HG03135 (cell line): ENCODE measurements at regions not wholly inside any gene's neighbourhood (a gene's known extent, or its start where the extent isn't known, plus 50 kb on each side); places are given as distances from the start of the nearest gene placed in this dataset.

Source experiments
- ATAC-seq: cut with Tn5 transposase; IDR thresholded peaks from one replicate; pipeline ENCODE4 v1.9.1; 2021; ENCODE audit warnings: mild to moderate bottlenecking, moderate library complexity; ENCODE audit not compliant: unreplicated experiment

DNA sequence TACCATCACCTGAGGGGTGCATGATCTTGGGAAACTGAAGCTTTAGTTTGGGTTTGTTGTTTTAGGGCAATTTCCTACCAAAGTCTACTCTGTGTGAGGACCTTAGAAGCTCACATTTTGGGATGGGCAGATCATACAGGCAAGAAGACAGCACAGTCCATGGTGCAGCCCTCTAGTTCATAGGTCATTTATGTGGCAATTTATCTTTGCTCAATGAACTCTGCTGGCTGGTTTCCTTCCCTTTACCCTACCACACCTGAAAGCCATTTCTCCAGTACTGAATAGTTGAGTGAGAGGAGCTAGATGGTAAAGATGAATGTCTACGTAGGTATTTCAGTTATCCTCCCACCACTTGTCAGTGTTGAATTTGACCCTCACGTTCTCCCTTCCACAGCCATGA, 87.5 kb upstream of the KLF12 start:
- ATAC-seq, result no peak

DNA sequence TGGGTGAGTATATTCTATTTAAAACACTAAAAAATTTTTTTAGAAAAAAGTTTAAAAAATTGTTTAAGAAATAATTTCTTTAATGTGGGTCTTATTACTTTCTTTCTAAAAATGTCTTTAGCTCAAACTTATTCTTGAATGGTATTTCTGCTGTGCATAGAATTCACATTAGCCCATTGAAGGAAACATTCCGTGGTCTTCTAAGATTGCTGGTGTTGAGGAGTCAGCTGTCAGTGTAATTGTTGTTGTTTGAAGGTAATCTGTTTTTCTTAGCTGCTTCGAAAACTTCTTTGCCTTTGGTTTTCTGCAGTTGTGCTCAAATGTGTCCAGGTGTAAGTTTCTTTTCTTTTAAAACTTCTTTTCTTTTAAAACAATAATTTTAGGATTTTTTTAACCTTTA, 85.4 kb upstream of the KLF12 start:
- ATAC-seq, result no peak

DNA sequence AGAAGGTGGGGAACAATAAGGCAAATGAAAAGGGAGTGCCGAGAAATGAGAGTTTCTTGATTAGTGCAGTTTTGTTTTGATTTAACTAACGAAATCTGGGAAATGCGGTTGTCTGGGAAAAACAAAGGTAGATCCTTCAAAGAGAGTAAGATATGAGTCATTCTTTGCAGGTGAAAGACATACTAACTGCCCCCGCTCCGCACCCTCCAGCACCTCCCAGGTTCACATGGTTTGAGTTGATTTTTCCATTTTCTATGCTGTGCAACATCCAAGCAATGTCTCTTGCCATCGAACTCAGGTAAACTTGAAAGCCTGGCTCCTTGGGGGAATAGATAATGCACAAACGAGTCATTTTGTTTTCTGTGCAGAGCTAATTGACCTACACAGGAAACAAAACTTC, 84.1 kb upstream of the KLF12 start:
- no peak for ATAC-seq

DNA sequence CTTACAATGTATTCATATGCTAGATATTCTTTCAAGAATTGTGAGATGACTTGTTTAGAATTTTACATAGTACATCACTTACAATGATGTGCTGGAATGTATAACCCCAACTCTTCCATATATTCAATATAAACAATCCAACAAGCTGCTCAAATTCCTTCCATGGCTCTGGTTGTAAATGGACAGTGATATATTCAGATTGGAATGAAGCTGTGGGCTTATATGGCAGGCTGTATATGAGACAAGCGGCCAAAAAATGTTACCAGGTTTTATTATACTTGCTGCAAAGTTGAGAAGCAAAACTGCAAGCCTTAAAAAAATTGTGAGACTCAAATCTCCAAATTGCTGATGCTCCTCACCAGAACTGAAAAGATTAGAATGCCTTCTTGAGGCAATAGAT, 83.6 kb upstream of the KLF12 start:
- ATAC-seq, result no peak

DNA sequence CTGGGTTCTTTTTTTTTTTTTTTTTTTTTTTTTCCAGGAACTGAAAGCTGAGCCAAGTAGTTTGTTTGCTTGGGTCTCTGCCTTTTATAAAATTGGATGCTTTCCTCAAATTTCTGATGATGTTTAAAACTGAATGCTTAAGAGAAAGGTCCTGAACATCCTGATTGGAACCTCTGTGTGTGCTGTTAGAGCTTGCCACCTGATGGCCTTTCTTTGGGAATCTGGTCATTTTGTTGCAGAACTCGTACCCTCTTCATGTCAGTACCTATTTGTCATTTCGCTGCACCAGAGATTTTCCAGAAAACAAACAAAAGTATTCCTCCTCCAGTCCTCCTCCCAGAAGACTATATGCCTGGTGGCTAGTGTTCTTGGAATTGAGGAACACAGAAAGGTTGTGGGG, 81.2 kb upstream of the KLF12 start:
- ATAC-seq, result no peak

DNA sequence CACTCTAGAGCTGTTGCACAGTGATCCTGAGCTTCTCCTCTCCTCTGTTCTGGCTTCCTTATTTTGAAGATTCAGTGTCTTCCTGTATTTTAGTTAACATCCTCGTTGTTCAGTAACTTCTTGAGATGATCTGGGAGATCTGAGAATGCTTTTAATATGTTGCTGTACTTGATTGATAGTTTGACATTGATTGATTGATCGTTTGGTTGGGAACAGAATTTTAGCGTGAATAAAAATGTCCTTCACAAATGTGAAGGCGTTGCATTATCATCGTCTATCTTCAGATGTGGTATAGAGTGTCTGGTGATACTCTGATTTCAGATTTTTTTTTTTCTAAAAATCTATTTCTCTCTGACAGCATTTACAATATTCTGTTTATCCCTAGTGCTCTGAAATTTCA, 80.1 kb upstream of the KLF12 start:
- ATAC-seq, result no peak

DNA sequence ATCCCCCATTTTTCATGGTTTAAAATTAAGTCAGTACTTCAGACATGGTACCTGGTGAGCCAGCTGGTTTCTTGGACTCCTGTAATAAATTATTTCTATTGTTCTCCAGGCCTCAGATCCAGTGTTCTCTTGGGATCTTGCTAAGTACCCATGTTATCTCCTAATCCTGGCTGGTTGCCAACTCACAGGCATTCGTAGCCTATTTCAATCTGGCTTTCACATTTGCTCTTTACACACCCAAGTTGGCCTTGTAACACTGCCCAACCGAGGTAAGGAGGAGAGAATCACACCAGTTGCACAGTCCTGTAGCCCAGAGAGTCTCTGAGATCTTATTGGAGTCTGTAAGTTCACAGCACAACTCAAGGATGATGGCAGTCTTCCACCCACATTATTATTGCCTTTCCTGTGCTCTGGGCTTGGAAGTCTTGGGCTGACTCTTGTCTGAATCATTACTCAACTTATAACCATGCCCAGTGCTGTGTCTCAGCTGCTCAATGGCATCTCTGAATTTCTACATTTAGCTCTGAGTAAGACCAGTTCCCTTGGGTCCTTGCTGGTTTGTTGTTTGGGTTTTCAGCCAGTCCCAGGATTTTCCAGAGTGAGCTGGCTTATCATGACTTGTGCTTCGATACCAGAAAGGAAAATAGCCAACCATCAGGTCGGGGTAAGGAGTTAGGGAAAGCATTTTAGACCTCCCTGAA, 76.6 kb upstream of the KLF12 start:
- no peak for ATAC-seq

DNA sequence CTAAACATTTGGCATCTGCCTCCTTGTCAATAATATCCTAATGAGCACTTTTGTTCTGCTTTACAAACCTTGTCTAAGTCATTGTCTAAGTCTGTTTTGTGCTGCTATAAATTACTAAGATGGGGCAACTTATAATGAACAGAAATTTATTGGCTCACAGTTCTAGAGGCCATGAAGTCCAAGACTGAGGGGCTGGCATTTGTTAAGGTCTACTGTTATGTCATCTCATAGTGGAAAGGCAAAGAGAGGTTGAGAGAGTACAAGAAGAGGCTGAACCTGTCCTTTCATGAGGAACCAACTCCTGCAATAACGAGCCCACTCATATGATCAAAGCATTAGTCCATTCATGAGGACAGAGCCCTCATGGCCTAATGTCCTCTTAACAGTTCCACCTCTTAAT, 72.7 kb upstream of the KLF12 start:
- no peak for ATAC-seq

DNA sequence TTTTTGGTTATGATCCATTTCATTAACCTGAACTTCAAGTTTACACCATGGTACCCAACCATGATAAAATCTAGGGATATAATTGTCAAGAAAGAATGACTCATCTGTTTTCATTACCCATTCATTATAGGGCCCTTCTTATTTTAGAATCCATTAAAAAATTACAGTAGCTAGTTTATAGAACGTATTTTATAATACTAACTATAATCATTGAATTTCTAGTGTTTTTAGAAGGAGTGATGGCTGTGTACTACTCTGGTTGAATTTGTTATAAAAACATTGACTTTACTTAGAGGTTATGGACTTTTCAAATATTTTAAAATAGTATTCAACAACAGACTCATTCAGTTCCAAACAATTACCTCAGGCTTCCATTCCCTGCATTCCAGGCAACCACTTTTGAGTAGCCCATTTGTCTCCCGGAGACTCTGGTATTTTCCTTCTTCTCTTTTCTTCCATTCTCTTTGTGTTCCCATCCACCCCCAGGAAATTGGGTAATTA, 71.9 kb upstream of the KLF12 start:
- ATAC-seq, result no peak

DNA sequence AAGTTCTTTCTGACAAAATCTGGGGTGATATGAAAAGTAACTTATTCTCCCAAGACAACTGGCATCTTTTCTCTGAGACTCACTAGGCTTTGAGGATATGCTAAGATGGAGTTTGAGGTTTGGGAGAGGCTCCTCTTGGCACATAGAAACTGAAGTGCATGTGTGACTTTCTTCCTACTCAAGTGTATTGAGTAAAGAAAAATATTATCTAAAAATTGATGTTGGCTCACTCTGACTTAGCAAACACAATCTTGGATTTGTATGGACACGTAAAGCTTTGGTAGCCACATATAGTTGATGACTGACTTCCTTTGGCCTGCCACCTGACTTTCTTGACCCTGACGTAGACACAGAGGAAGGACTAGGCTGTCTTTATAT, 71.1 kb upstream of the KLF12 start:
- ATAC-seq, result no peak

DNA sequence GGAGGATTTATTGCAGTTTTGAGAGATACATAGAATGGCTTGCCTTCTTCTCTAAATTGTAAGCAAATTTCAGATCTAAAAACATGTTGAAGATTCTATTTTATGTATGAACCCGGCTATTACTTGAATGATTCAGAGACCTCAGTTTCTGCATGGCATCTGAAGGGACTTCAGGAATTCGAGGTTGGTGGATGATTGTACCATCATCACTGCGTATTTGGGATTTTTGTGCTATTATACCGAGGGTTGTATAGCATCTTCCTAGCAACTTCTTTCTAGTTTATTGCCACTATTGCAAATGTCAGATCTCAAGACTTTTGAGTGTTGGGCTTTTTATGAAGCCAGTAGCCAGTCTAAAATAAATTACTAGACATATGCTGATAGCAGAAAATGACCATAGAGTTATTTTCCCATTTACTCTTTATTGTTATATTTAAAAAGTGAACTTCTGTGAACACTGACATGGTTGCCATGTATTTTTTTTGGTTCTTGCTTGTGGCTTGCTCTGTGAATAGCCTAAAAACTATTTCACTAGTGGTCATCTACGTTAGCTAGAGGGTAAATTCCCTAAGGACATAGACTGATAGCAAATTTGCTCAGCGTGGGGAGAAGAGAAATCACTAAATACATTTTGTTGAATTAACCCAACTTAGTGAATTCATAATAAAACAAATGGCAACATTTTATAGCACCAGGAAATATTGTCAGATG, 70.6 kb upstream of the KLF12 start:
- ATAC-seq, result no peak

DNA sequence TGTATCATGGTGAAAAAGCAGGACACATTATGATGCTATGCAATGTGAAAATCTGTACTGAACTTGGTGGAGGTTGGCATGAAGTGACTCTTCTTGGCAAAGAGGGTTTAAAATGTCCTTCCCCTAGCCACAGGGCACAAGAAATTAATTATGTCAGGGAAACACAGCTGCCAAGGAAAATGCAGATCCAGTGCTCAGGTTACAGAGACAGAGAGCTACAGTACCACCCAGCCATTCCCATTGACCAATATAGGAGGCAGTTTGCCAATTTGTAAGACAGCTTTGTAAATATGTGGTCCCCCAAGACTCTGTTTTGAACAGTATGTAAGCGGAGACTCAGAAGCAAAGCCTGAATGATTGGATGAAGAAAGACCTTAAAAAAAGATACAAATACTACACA, 69.4 kb upstream of the KLF12 start:
- no peak for ATAC-seq

DNA sequence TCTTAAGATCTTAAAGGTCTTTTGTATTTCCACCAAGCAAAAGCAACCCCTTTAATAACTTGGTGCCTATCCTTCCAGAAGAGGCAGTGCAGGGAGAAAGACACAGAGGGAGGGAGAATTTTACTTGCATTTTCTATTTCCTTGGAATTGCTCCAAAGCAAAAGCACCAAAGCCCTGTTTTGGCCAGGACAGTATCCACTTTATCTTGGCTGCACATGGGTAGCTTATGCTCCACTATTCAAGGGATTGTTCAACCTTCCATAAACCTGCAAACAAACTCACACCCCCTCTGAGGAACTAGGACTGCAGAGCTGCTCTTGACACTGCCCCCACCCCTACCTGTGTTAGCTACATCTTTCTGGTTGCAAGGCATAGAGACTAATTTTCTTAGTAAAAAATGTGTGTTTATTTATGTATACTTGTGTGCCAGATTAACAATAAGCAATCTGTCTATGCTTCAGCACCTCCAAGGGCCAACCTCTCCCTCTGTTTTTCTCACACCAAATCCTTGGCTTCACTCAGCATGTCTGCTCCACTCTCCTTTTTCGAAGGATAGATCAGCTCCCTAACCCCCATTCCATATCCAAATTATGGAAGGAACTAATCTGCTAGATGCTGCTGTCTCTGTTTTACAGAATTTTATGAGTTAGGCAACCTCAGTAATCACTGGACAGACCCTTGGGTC, 68.1 kb upstream of the KLF12 start:
- ATAC-seq, result no peak

DNA sequence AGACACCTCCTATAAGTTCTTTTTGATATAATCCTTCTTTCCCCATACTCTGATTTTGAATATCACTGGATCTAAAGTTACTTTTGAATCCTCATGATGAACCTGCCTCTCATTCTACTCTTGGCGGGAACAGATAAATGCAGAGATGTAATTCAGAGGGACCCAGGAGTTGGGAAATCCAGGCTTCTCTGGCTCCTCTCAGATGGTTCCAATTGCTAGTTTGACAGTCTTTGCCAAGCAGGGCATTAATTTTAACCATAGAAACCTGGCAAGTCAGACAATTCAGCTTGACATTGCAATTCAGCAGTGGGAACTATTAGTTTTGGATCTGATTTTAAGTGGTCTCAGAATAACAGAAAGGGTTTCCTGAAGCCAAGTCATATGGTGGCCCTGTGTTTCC, 67.3 kb upstream of the KLF12 start:
- no peak for ATAC-seq

DNA sequence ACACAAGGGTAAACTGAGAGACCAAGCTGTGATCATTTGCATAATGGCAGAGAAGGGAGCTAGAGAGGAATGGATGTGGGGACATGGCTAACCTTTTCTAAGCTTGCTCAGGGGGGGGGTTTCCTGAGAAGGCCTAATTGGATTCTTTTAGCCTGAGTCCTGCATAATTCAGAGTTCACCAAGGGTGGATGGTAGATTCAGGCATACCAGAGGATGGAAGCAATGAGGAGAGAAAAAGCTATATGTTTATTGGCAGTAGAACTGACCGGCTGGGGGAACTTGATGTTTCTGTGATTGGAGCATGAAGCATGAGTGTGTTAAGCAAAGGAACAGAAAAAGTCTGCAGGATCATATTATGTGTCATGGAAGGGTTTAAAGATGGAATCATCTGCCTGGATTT, 65.9 kb upstream of the KLF12 start:
- no peak for ATAC-seq

DNA sequence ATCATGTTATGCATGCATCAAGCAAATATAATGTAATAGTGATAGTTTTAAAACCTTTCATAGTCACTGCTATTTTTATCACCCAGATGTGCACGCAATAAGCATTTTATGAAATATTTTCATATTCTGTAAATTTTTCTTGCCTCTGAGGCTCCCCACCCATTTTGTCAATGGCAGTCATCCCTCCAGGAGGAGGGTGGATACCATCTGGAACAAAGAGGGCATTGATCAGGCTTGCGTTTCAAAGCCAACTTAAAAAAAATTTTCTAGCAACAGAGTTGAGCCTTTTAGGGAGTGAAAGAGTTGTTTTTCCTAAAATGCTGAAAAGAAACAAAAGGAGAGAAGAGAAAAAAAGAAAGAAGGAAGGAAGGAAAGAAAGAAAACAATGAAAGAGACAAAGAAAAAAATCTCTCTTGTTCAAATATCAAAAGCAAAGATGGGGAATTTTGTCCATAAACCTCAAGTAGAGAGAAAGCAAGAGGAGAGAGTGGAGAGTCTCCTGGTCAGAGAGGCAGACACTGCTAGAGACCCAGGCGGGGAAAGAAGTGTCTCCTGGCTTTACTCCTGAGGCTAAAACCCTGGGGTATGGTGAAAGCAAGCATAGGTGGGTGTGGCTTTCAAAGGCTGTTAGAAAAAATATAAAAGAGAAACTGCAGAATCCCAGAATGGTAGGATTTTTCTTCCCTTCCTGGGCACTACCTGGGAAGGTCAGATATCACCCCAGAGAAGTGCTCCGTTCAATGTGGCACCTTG, 63.6 kb upstream of the KLF12 start:
- no peak for ATAC-seq

DNA sequence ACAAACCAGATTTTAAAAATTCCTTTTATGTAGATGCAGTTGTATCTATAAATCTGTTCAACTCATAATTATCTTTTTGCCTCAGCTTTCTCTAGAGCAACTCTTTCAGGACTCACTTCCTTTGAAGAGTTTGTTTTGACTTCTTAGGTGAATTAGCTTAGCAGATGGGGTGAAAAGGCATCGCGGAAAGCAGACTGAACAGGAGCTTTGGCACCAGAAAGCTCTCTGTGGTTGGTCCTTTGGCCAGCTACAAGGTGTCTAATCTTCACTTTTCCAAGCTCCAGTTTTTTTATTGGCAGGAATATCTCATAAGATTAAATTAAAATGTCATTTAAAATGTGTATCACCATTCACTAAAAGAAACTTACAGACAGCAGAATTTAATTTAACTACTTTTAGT, 60.6 kb upstream of the KLF12 start:
- ATAC-seq, result no peak

DNA sequence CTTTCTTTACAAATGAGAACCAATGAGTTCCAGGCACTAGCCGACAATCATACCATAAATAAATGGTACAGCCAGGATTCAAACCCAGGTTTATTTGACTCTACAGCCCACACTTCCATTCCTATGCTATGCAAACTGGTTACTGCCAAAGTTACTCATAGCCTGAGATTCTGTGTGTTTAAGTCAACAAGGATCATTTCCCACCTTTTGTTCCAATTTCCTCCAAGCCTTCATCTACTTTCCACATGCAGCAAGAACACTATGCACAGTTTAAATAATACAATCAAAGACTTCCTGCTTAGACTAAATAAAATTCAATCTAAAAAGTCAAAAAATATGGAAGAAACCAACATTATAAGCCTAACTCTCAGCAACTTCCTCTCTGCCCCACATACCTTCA, 59.2 kb upstream of the KLF12 start:
- ATAC-seq, result no peak

DNA sequence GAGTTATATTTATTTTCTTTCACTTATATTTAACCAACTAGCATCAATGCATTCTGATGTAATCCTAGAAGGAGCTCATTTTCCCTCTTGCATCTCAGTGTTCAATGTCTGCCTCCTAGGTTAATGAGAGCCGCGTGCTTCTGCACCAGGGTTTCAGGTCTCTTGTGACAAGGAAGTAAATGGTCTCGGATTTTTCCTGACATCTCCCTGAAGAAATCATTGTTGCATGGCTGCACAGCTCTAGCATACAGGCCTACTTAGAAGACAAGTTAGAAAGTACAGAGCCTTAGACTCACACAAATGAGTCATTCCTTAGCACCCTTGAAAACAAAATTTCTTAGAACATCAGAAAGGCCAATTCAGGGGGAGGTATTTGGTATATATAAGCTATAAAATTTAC, 57.2 kb upstream of the KLF12 start:
- no peak for ATAC-seq

DNA sequence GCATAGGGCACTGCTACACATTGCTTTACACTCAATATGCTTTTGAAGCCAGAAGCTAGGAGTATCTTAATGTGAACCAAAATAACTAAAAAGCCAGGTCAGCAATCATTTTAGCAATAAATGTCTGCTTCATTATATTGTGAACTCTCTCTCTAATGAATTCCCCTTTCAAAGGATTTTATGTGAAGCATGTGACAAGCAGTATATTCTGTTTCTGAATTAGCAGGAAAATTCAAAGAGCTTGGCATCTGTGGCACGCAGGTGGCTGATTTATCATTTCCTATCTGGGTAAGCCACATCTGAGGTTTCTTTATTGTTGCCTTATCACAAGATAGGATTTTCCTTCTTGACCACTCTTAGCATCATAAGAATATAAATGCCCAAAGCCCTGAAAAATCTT, 56.8 kb upstream of the KLF12 start:
- no peak for ATAC-seq

DNA sequence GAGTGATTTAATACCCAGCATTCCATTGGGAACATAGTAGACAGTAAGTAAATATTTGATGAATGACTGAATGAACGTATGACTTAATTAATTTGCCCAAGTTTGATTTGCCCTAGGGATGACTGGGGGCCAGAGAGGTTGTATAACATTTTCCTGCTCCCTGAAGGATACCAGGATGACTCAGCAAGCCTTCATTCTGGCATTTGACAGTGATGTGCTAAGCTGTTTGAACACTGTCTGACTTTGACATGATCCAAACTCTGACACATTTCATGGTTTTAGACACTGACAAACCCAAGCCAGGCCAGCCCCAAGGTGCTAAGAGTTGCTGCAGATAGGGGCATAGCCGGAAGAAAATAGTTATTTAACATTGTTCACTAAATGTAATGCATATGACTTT, 53.4 kb upstream of the KLF12 start:
- ATAC-seq, result no peak

DNA sequence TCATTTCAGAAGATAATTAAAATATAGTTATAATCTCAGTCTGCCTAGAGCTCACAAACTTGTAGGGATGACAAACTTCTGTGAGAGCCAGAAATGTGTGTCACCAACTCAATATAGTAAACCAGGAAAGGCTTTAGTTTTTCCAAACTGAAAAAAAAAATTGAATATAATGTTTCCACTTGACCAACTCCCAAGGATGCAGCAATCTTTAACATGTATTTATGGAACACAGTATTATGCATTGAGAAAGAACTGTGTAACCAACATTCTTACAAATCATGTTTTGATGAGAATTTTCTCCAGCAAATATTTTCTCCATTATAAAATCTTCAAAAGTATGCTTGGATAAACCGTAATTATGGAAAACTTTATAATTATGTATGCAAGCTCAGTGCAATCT, 50.1 kb upstream of the KLF12 start:
- ATAC-seq, result no peak
